ENCODE measurements at regions not wholly inside any gene's neighbourhood (a gene's known extent, or its start where the extent isn't known, plus 50 kb on each side); places are given as distances from the start of the nearest gene placed in this dataset.

GRCh38 chr22:34881453-34881852 is 184.5 kb upstream of the ISX start:
- WGBS, 5 donors = 73 to 85% (median 81%) methylated on average over 2 of the region's 2 CpGs
- Histone ChIP-seq H3K4me1 (no peaks in the 10 kb centered on the region), H3K27me3 (no peaks in the 10 kb centered on the region)

GRCh38 chr22:34885852-34886251 is 180.1 kb upstream of the ISX start:
- Histone ChIP-seq H3K27ac (no peak overlapping the region), H3K27me3 (no peaks in the 10 kb centered on the region), H3K9me3 (peaks cover 0 to 24% (median 18%) of the 10 kb centered on the region in 4 donors), H3K4me3 (no peak overlapping the region), H3K4me1 (no peaks in the 10 kb centered on the region), H3K36me3 (no peaks in the 10 kb centered on the region)
- WGBS, 5 donors = 79 to 96% (median 82%) methylated on average over 3 of the region's 3 CpGs
- TF ChIP-seq POLR2A (IDR thresholded peaks at IDR 0.05) = no peak
- DNase-seq = no peak
- intact Hi-C loops (cut with DNase I; ENCODE audit: low total_unique reads) = no loop called here

More at GRCh38 chr22:34881453-34881852, 184.5 kb upstream of the ISX start:
- peak in 1 of 2 donors; percentile 15 for DNase-seq
- no peak overlapping the region for H3K4me3 ChIP-seq
- TF ChIP-seq EP300 (IDR thresholded peaks at IDR 0.05) (no peak), CTCF (IDR thresholded peaks at IDR 0.05) (no peak), POLR2A (IDR thresholded peaks at IDR 0.05) (no peak), POLR2AphosphoS5 (IDR thresholded peaks at IDR 0.05) (no peak)
- no peak overlapping the region for H3K27ac ChIP-seq
- H3K36me3 ChIP-seq = no peaks in the 10 kb centered on the region
- H3K9me3 ChIP-seq = peaks cover 0 to 5% (median 0%) of the 10 kb centered on the region in 4 donors
- intact Hi-C loops (cut with DNase I; ENCODE audit: low total_unique reads) = no loop called here

- TF ChIP-seq EP300 (IDR thresholded peaks at IDR 0.05) (no peak), POLR2A (IDR thresholded peaks at IDR 0.05) (no peak), CTCF (IDR thresholded peaks at IDR 0.05) (no peak), POLR2AphosphoS5 (IDR thresholded peaks at IDR 0.05) (no peak)
- Histone ChIP-seq H3K4me3 (no peak overlapping the region), H3K27me3 (no peaks in the 10 kb centered on the region), H3K27ac (no peak overlapping the region), H3K9me3 (peaks cover 0 to 29% (median 20%) of the 10 kb centered on the region in 4 donors), H3K36me3 (no peaks in the 10 kb centered on the region), H3K4me1 (no peaks in the 10 kb centered on the region)
- intact Hi-C loops (cut with DNase I; ENCODE audit: low total_unique reads) = no loop called here
- 77 to 92% (median 81%) methylated on average over 2 of the region's 2 CpGs for WGBS, 5 donors
- DNase-seq = no peak
These were observed 179.6 kb upstream of the ISX start for GRCh38 chr22:34886391-34886790.

- H3K9me3 ChIP-seq = peaks cover 0 to 30% (median 21%) of the 10 kb centered on the region in 4 donors
- H3K27me3 ChIP-seq = no peaks in the 10 kb centered on the region
- H3K4me3 ChIP-seq = no peak overlapping the region
- DNase-seq = no peak
- no peak for TF ChIP-seq EP300 (IDR thresholded peaks at IDR 0.05)
- no peak for TF ChIP-seq POLR2A (IDR thresholded peaks at IDR 0.05)
- no peak for TF ChIP-seq POLR2AphosphoS5 (IDR thresholded peaks at IDR 0.05)
- no peak for TF ChIP-seq CTCF (IDR thresholded peaks at IDR 0.05)
- no peaks in the 10 kb centered on the region for H3K4me1 ChIP-seq
- no peaks in the 10 kb centered on the region for H3K36me3 ChIP-seq
- intact Hi-C loops (cut with DNase I; ENCODE audit: low total_unique reads) = no loop called here
- WGBS, 5 donors = 73 to 84% (median 83%) methylated on average over 1 of the region's 1 CpG
- H3K27ac ChIP-seq = no peak overlapping the region
These were observed 179.1 kb upstream of the ISX start for GRCh38 chr22:34886812-34887211.

- DNase-seq = no peak
- Histone ChIP-seq H3K27me3 (peaks cover 0 to 5% (median 0%) of the 10 kb centered on the region in 3 donors), H3K9me3 (no peaks in the 10 kb centered on the region), H3K36me3 (no peaks in the 10 kb centered on the region), H3K4me1 (no peaks in the 10 kb centered on the region), H3K4me3 (no peak overlapping the region), H3K27ac (no peak overlapping the region)
- intact Hi-C loops (cut with DNase I; ENCODE audit: low total_unique reads) = no loop called here
- 79 to 93% (median 83%) methylated on average over 1 of the region's 1 CpG for WGBS, 5 donors
- no peak for TF ChIP-seq EP300 (IDR thresholded peaks at IDR 0.05)
- TF ChIP-seq POLR2A (IDR thresholded peaks at IDR 0.05) = no peak
- TF ChIP-seq CTCF (IDR thresholded peaks at IDR 0.05) = no peak
- TF ChIP-seq POLR2AphosphoS5 (IDR thresholded peaks at IDR 0.05) = no peak
These were observed 168.8 kb upstream of the ISX start for GRCh38 chr22:34897126-34897525.

All from stomach (tissue), 8 donors.